Endothelial cell (in vitro differentiated cells): ENCODE measurements at regions not wholly inside any gene's neighbourhood (a gene's known extent, or its start where the extent isn't known, plus 50 kb on each side); places are given as distances from the start of the nearest gene placed in this dataset.

ENCODE experiments used
- DNase-seq: peaks from one replicate; pipeline ENCODE4 v3.0.0; 2021; ENCODE audit warnings: low spot score
- H3K27ac Mint-ChIP-seq: one replicate; pipeline ENCODE4 v1.8.0; 2021; ENCODE audit warnings: mixed read lengths, inconsistent platforms; ENCODE audit not compliant: unreplicated experiment
- H3K27me3 Mint-ChIP-seq: one replicate; pipeline ENCODE4 v1.8.0; 2021; ENCODE audit warnings: mild to moderate bottlenecking, moderate library complexity, mixed read lengths, inconsistent platforms; ENCODE audit not compliant: unreplicated experiment
- H3K36me3 Mint-ChIP-seq: one replicate; pipeline ENCODE4 v1.8.0; 2021; ENCODE audit warnings: mild to moderate bottlenecking, low read depth, mixed read lengths, inconsistent platforms; ENCODE audit not compliant: unreplicated experiment
- H3K4me1 Mint-ChIP-seq: one replicate; pipeline ENCODE4 v1.8.0; 2021; ENCODE audit warnings: mild to moderate bottlenecking, mixed read lengths, inconsistent platforms; ENCODE audit not compliant: unreplicated experiment
- H3K4me3 Mint-ChIP-seq: one replicate; pipeline ENCODE4 v1.8.0; 2021; ENCODE audit warnings: mild to moderate bottlenecking, mixed read lengths, inconsistent platforms; ENCODE audit not compliant: unreplicated experiment
- H3K9me3 Mint-ChIP-seq: one replicate; pipeline ENCODE4 v1.8.0; 2021; ENCODE audit warnings: mixed read lengths, inconsistent platforms; ENCODE audit not compliant: unreplicated experiment
- TF ChIP-seq, protein P1 (sequence below): fragments of 200-600 bp; sonication (generic); IDR thresholded peaks from one replicate; pipeline ENCODE4 v1.5.0; 2021; ENCODE audit warnings: antibody characterized with exemption; ENCODE audit not compliant: unreplicated experiment

GRCh38 chr11:112902361-112903011 is 58.7 kb upstream of the NCAM1 start:
- Mint-ChIP-seq H3K4me1 (no peaks in the 10 kb centered on the region), H3K27ac (no peak overlapping the region), H3K36me3 (no peaks in the 10 kb centered on the region), H3K27me3 (no peaks in the 10 kb centered on the region), H3K4me3 (no peak overlapping the region), H3K9me3 (no peaks in the 10 kb centered on the region)
- TF ChIP-seq, protein P1, sequence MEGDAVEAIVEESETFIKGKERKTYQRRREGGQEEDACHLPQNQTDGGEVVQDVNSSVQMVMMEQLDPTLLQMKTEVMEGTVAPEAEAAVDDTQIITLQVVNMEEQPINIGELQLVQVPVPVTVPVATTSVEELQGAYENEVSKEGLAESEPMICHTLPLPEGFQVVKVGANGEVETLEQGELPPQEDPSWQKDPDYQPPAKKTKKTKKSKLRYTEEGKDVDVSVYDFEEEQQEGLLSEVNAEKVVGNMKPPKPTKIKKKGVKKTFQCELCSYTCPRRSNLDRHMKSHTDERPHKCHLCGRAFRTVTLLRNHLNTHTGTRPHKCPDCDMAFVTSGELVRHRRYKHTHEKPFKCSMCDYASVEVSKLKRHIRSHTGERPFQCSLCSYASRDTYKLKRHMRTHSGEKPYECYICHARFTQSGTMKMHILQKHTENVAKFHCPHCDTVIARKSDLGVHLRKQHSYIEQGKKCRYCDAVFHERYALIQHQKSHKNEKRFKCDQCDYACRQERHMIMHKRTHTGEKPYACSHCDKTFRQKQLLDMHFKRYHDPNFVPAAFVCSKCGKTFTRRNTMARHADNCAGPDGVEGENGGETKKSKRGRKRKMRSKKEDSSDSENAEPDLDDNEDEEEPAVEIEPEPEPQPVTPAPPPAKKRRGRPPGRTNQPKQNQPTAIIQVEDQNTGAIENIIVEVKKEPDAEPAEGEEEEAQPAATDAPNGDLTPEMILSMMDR = no peak
- DNase-seq = no peak

GRCh38 chr11:112903340-112903739 is 57.9 kb upstream of the NCAM1 start:
- Mint-ChIP-seq H3K27me3 (no peaks in the 10 kb centered on the region), H3K4me3 (no peak overlapping the region), H3K36me3 (no peaks in the 10 kb centered on the region), H3K4me1 (no peaks in the 10 kb centered on the region), H3K9me3 (no peaks in the 10 kb centered on the region), H3K27ac (no peak overlapping the region)
- DNase-seq = no peak
- TF ChIP-seq, protein P1 = no peak

GRCh38 chr11:112911124-112911523 is 50.1 kb upstream of the NCAM1 start:
- Mint-ChIP-seq H3K27ac (no peak overlapping the region), H3K9me3 (no peaks in the 10 kb centered on the region), H3K4me3 (no peak overlapping the region), H3K4me1 (no peaks in the 10 kb centered on the region), H3K27me3 (no peaks in the 10 kb centered on the region), H3K36me3 (no peaks in the 10 kb centered on the region)
- DNase-seq = no peak
- TF ChIP-seq, protein P1 = no peak
